Breast epithelium (tissue), 4 donors: ENCODE measurements at regions not wholly inside any gene's neighbourhood (a gene's known extent, or its start where the extent isn't known, plus 50 kb on each side); places are given as distances from the start of the nearest gene placed in this dataset.

Source experiments
- DNase-seq, 2 donors: peaks; one replicate each; pipeline ENCODE4 v3.0.0-alpha.2; 2019; ENCODE audit warnings: low spot score in 2 of 2
- H3K27ac ChIP-seq, 2 donors: fragments of 200-600 bp; sonication (generic) in 1 of 2; one replicate each; pipeline ENCODE4 v1.5.1; 2016 to 2019; ENCODE audit warnings: mild to moderate bottlenecking in 1 of 2
- H3K27me3 ChIP-seq, 2 donors: fragments of 200-600 bp; sonication (generic) in 1 of 2; one replicate each; pipeline versions ENCODE4 v1.5.1 to v1.6.0; 2017 to 2019; ENCODE audit warnings: control low read depth in 1 of 2, mild to moderate bottlenecking in 1 of 2
- H3K36me3 ChIP-seq: fragments of 200-600 bp; one replicate; pipeline ENCODE4 v1.5.1; 2019
- H3K4me1 ChIP-seq, 2 donors: fragments of 200-600 bp; sonication (generic); one replicate each; pipeline ENCODE4 v1.5.1; 2016 to 2019; ENCODE audit warnings: control low read depth in 1 of 2
- H3K4me3 ChIP-seq, 3 donors: fragments of 200-600 bp; sonication (generic); 1 replicate in 2 of 3; 2 replicates in 1 of 3; pipeline ENCODE4 v1.5.1; 2016 to 2019; ENCODE audit warnings: mild to moderate bottlenecking in 3 of 3, moderate library complexity in 2 of 3
- H3K9me3 ChIP-seq, 2 donors: fragments of 200-600 bp; sonication (generic) in 1 of 2; one replicate each; pipeline ENCODE4 v1.5.1; 2016 to 2019; ENCODE audit warnings: control low read depth in 1 of 2
- CTCF ChIP-seq, 3 donors: fragments of 450-650 bp; IDR thresholded peaks; one replicate each; pipeline ENCODE4 v1.5.1; 2016 to 2017; ENCODE audit warnings: antibody characterized with exemption in 3 of 3, mild to moderate bottlenecking in 3 of 3, moderate library complexity in 3 of 3
- POLR2A ChIP-seq: fragments of 450-650 bp; IDR thresholded peaks from one replicate; pipeline ENCODE4 v1.6.1; 2016; ENCODE audit warnings: antibody characterized with exemption, mild to moderate bottlenecking, moderate library complexity
- POLR2AphosphoS5 ChIP-seq, 3 donors: sonication (generic); formaldehyde crosslinking; IDR thresholded peaks; one replicate each; pipeline ENCODE4 v1.6.1; 2017; ENCODE audit warnings: antibody characterized with exemption in 3 of 3
- intact Hi-C: fragments of 100-400 bp; cut with DNase I; formaldehyde crosslinking; loops from one replicate; pipeline ENCODE4 v1.15.1; 2023; ENCODE audit warnings: low total_unique reads

- Histone ChIP-seq H3K36me3 (no peaks in the 10 kb centered on the region), H3K27ac (no peak overlapping the region), H3K4me3 (no peak overlapping the region), H3K4me1 (no peaks in the 10 kb centered on the region), H3K27me3 (no peaks in the 10 kb centered on the region), H3K9me3 (no peaks in the 10 kb centered on the region)
- no peak for DNase-seq
- intact Hi-C loops, result no loop called here
- TF ChIP-seq CTCF (IDR thresholded peaks at IDR 0.05) (no peak), POLR2A (no peak), POLR2AphosphoS5 (IDR thresholded peaks at IDR 0.05) (no peak)
Observed at GRCh38 chr14:59091404-59091803, 97.1 kb upstream of the DAAM1 start.

GRCh38 chr14:59091976-59092375 lies 96.5 kb upstream of the DAAM1 start:
- Histone ChIP-seq H3K27ac (no peak overlapping the region), H3K27me3 (no peaks in the 10 kb centered on the region), H3K4me3 (no peak overlapping the region), H3K4me1 (no peaks in the 10 kb centered on the region), H3K36me3 (no peaks in the 10 kb centered on the region), H3K9me3 (no peaks in the 10 kb centered on the region)
- TF ChIP-seq CTCF (IDR thresholded peaks at IDR 0.05) (no peak), POLR2AphosphoS5 (IDR thresholded peaks at IDR 0.05) (no peak), POLR2A (no peak)
- DNase-seq, result no peak
- intact Hi-C loops, result no loop called here

- H3K4me1 ChIP-seq, result no peaks in the 10 kb centered on the region
- H3K27ac ChIP-seq, result no peak overlapping the region
- no peak overlapping the region for H3K4me3 ChIP-seq
- no peaks in the 10 kb centered on the region for H3K36me3 ChIP-seq
- H3K27me3 ChIP-seq, result no peaks in the 10 kb centered on the region
- H3K9me3 ChIP-seq, result no peaks in the 10 kb centered on the region
- intact Hi-C loops, result no loop called here
- no peak for DNase-seq
- TF ChIP-seq CTCF (IDR thresholded peaks at IDR 0.05) (no peak), POLR2AphosphoS5 (IDR thresholded peaks at IDR 0.05) (no peak), POLR2A (no peak)
Observed at GRCh38 chr14:59093902-59094301, 94.6 kb upstream of the DAAM1 start.

- intact Hi-C loops, result no loop called here
- Histone ChIP-seq H3K27ac (no peak overlapping the region), H3K36me3 (no peaks in the 10 kb centered on the region), H3K9me3 (no peaks in the 10 kb centered on the region), H3K4me3 (no peak overlapping the region), H3K4me1 (no peaks in the 10 kb centered on the region), H3K27me3 (no peaks in the 10 kb centered on the region)
- no peak for TF ChIP-seq POLR2A
- TF ChIP-seq CTCF (IDR thresholded peaks at IDR 0.05), result no peak
- no peak for TF ChIP-seq POLR2AphosphoS5 (IDR thresholded peaks at IDR 0.05)
- no peak for DNase-seq
Observed at GRCh38 chr14:59096303-59096702, 92.2 kb upstream of the DAAM1 start.

GRCh38 chr14:59097681-59098080 lies 90.8 kb upstream of the DAAM1 start:
- DNase-seq, result no peak
- Histone ChIP-seq H3K27ac (no peak overlapping the region), H3K36me3 (no peaks in the 10 kb centered on the region), H3K27me3 (no peaks in the 10 kb centered on the region), H3K4me1 (no peaks in the 10 kb centered on the region), H3K4me3 (no peak overlapping the region), H3K9me3 (no peaks in the 10 kb centered on the region)
- intact Hi-C loops, result no loop called here
- no peak for TF ChIP-seq POLR2AphosphoS5 (IDR thresholded peaks at IDR 0.05)

- intact Hi-C loops, result no loop called here
- Histone ChIP-seq H3K4me1 (no peaks in the 10 kb centered on the region), H3K9me3 (no peaks in the 10 kb centered on the region), H3K27me3 (no peaks in the 10 kb centered on the region), H3K27ac (no peak overlapping the region), H3K36me3 (no peaks in the 10 kb centered on the region), H3K4me3 (no peak overlapping the region)
- TF ChIP-seq CTCF (IDR thresholded peaks at IDR 0.05), result no peak
- TF ChIP-seq POLR2AphosphoS5 (IDR thresholded peaks at IDR 0.05), result no peak
- no peak for TF ChIP-seq POLR2A
- DNase-seq, result no peak
Observed at GRCh38 chr14:59098377-59098776, 90.1 kb upstream of the DAAM1 start.
